ENCODE measurements at regions not wholly inside any gene's neighbourhood (a gene's known extent, or its start where the extent isn't known, plus 50 kb on each side); places are given as distances from the start of the nearest gene placed in this dataset.
"Not testable (repeated sequence)": the region's sequence is repeated elsewhere in the genome, so short reads cannot be mapped to it uniquely, and the experiment has no call there.

- Histone ChIP-seq H3K9me3 (replicated peaks; ENCODE audit: insufficient read depth, low read length) (no peaks in the 10 kb centered on the region), H3K4me1 (ENCODE audit: low read length) (no peaks in the 10 kb centered on the region), H2AFZ (ENCODE audit: low read length) (no peak overlapping the region), H4K20me1 (ENCODE audit: insufficient read depth, low read length) (no peaks in the 10 kb centered on the region), H3K36me3 (replicated peaks; ENCODE audit: insufficient read depth, low read length) (no peaks in the 10 kb centered on the region), H3K79me2 (ENCODE audit: low read length) (no peaks in the 10 kb centered on the region), H3K9me2 (replicated peaks; ENCODE audit: insufficient read depth, low read length) (no peaks in the 10 kb centered on the region), H3K9ac (ENCODE audit: low read length) (no peak overlapping the region), H3K4me3 (ENCODE audit: low read length) (no peak overlapping the region), H3K4me2 (ENCODE audit: low read depth, low read length) (no peak overlapping the region), H3K27me3 (replicated peaks; ENCODE audit: insufficient read depth, low read length) (no peaks in the 10 kb centered on the region), H3F3A (ENCODE audit: insufficient read depth, low read length) (no peaks in the 10 kb centered on the region), H3K27ac (ENCODE audit: low read length) (no peak overlapping the region)
- TF ChIP-seq CTCF (IDR thresholded peaks at IDR 0.05; ENCODE audit: low read length), result no peak
- TF ChIP-seq EZH2 (optimal IDR thresholded peaks at IDR 0.05; ENCODE audit: low read depth, low read length), result no peak
- TF ChIP-seq EZH2phosphoT487 (IDR thresholded peaks at IDR 0.05; ENCODE audit: low read length), result no peak
- no peak for DNase-seq
Measured at GRCh38 chrX:85561231-85561630, 181.8 kb upstream of the POF1B start.

- Histone ChIP-seq H3K27ac (ENCODE audit: low read length) (no peak overlapping the region), H3K36me3 (replicated peaks; ENCODE audit: insufficient read depth, low read length) (no peaks in the 10 kb centered on the region), H3K9ac (ENCODE audit: low read length) (no peak overlapping the region), H3K79me2 (ENCODE audit: low read length) (no peaks in the 10 kb centered on the region), H4K20me1 (ENCODE audit: insufficient read depth, low read length) (no peaks in the 10 kb centered on the region), H3K9me2 (replicated peaks; ENCODE audit: insufficient read depth, low read length) (no peaks in the 10 kb centered on the region), H3K4me2 (ENCODE audit: low read depth, low read length) (peak overlapping the region; percentile 22; the same call in 1 of the 2 replicates), H3K9me3 (replicated peaks; ENCODE audit: insufficient read depth, low read length) (no peaks in the 10 kb centered on the region), H3K27me3 (replicated peaks; ENCODE audit: insufficient read depth, low read length) (no peaks in the 10 kb centered on the region), H3K4me3 (ENCODE audit: low read length) (no peak overlapping the region; the same call in 1 of the 2 replicates), H3K4me1 (ENCODE audit: low read length) (no peaks in the 10 kb centered on the region), H3F3A (ENCODE audit: insufficient read depth, low read length) (no peaks in the 10 kb centered on the region), H2AFZ (ENCODE audit: low read length) (peak overlapping the region; percentile 51; the same call in 1 of the 2 replicates)
- TF ChIP-seq CTCF (IDR thresholded peaks at IDR 0.05; ENCODE audit: low read length) (peak; percentile 34), EZH2 (optimal IDR thresholded peaks at IDR 0.05; ENCODE audit: low read depth, low read length) (no peak)
- DNase-seq, result no peak
Measured at GRCh38 chrX:85544609-85545008, 165.1 kb upstream of the POF1B start.

- H3K9me3 ChIP-seq (replicated peaks; ENCODE audit: insufficient read depth, low read length), result no peaks in the 10 kb centered on the region
- no peak overlapping the region for H3K27ac ChIP-seq (ENCODE audit: low read length)
- H3K27me3 ChIP-seq (replicated peaks; ENCODE audit: insufficient read depth, low read length), result no peaks in the 10 kb centered on the region
- TF ChIP-seq EZH2phosphoT487 (IDR thresholded peaks at IDR 0.05; ENCODE audit: low read length) (no peak), CTCF (IDR thresholded peaks at IDR 0.05; ENCODE audit: low read length) (no peak), EZH2 (optimal IDR thresholded peaks at IDR 0.05; ENCODE audit: low read depth, low read length) (no peak)
- no peaks in the 10 kb centered on the region for H3K9me2 ChIP-seq (replicated peaks; ENCODE audit: insufficient read depth, low read length)
- H2AFZ ChIP-seq (ENCODE audit: low read length), result no peak overlapping the region; the same call in 1 of the 2 replicates
- DNase-seq, result no peak
- H3K9ac ChIP-seq (ENCODE audit: low read length), result no peak overlapping the region
- no peak overlapping the region for H3K4me3 ChIP-seq (ENCODE audit: low read length)
- H3K36me3 ChIP-seq (replicated peaks; ENCODE audit: insufficient read depth, low read length), result no peaks in the 10 kb centered on the region
- H3K4me2 ChIP-seq (ENCODE audit: low read depth, low read length), result no peak overlapping the region
- no peaks in the 10 kb centered on the region for H3K79me2 ChIP-seq (ENCODE audit: low read length)
- no peaks in the 10 kb centered on the region for H4K20me1 ChIP-seq (ENCODE audit: insufficient read depth, low read length)
- H3F3A ChIP-seq (ENCODE audit: insufficient read depth, low read length), result no peaks in the 10 kb centered on the region
- no peaks in the 10 kb centered on the region for H3K4me1 ChIP-seq (ENCODE audit: low read length)
Measured at GRCh38 chrX:85543866-85544265, 164.4 kb upstream of the POF1B start.

- DNase-seq; H3K4me1 ChIP-seq (ENCODE audit: low read length); H3K9me2 ChIP-seq (replicated peaks; ENCODE audit: insufficient read depth, low read length); H3K9ac ChIP-seq (ENCODE audit: low read length); H3K79me2 ChIP-seq (ENCODE audit: low read length); H3K9me3 ChIP-seq (replicated peaks; ENCODE audit: insufficient read depth, low read length); H3F3A ChIP-seq (ENCODE audit: insufficient read depth, low read length); H3K27me3 ChIP-seq (replicated peaks; ENCODE audit: insufficient read depth, low read length); H3K4me3 ChIP-seq (ENCODE audit: low read length); H3K27ac ChIP-seq (ENCODE audit: low read length); H3K36me3 ChIP-seq (replicated peaks; ENCODE audit: insufficient read depth, low read length); H3K4me2 ChIP-seq (ENCODE audit: low read depth, low read length); H4K20me1 ChIP-seq (ENCODE audit: insufficient read depth, low read length); H2AFZ ChIP-seq (ENCODE audit: low read length): not testable (repeated sequence)
Measured at GRCh38 chrX:85529141-85529540, 149.7 kb upstream of the POF1B start.

Data from MM.1S (cell line).